Endothelial cell of umbilical vein (primary cell): ENCODE measurements at regions not wholly inside any gene's neighbourhood (a gene's known extent, or its start where the extent isn't known, plus 50 kb on each side); places are given as distances from the start of the nearest gene placed in this dataset.

Experiments
- BruUV-seq: library from RNA; stranded (reverse); fragments of 400-500 nt; replicated peaks from 2 replicates; lab custom pipeline; 2021; lab: Mats Ljungman, UMichigan
- CTCF ChIA-PET: fragments of 300-600, 350-600 bp; sonication (Branson Sonifier 250); formaldehyde crosslinking; loops from one replicate; lab custom pipeline; 2021; ENCODE audit warnings: antibody characterized with exemption, inconsistent platforms; lab: Charles Lee
- POLR2A ChIA-PET: fragments of 300-600, 350-600 bp; sonication (Branson Sonifier 250); formaldehyde crosslinking; loops from one replicate; lab custom pipeline; 2021; ENCODE audit warnings: antibody characterized with exemption, inconsistent platforms; lab: Charles Lee
- DNase-seq: peaks from one replicate; pipeline ENCODE4 v3.0.0-alpha.2; 2011; ENCODE audit warnings: low read depth, low spot score
- FAIRE-seq: peaks from 2 replicates; lab custom pipeline; 2011; peaks lifted over from hg19 to GRCh38; lab: Jason Lieb, UNC
- H2AFZ ChIP-seq: 2 replicates; pipeline ENCODE4 v1.6.0; 2012; ENCODE audit warnings: low read depth, low read length, control low read depth, inconsistent platforms
- H3K27ac ChIP-seq: 2 replicates; pipeline ENCODE4 v1.5.1; 2011; ENCODE audit warnings: low read depth, mild to moderate bottlenecking, control low read depth, low read length, moderate library complexity; ENCODE audit not compliant: insufficient read depth
- H3K27me3 ChIP-seq, 2 experiments: 2 replicates each; pipeline versions ENCODE4 v1.6.0 to v1.6.1; 2011; ENCODE audit warnings: low read length in 2 of 2, mixed read lengths in 1 of 2; ENCODE audit not compliant: control insufficient read depth in 2 of 2, insufficient read depth in 2 of 2
- H3K36me3 ChIP-seq, 2 experiments: 2 replicates in 1 of 2; 3 replicates in 1 of 2; pipeline ENCODE4 v1.5.1; 2011; ENCODE audit warnings: low read length in 2 of 2, mild to moderate bottlenecking in 1 of 2, moderate library complexity in 1 of 2; ENCODE audit not compliant: control insufficient read depth in 2 of 2, insufficient read depth in 2 of 2; ENCODE audit errors: extremely low read depth in 1 of 2
- H3K4me1 ChIP-seq: 3 replicates; pipeline ENCODE4 v1.5.1; 2011; ENCODE audit warnings: mild to moderate bottlenecking, low read length; ENCODE audit not compliant: control insufficient read depth, insufficient read depth; ENCODE audit errors: extremely low read depth
- H3K4me2 ChIP-seq: 2 replicates; pipeline ENCODE4 v1.6.1; 2011; ENCODE audit warnings: low read length, control low read depth, mixed read lengths; ENCODE audit not compliant: insufficient read depth
- H3K4me3 ChIP-seq, 3 experiments: fragments of 200-600 bp in 1 of 3; sonication (generic), shearing (Covaris generic) in 1 of 3; replicated peaks in 1 of 3; 2 replicates each; pipeline ENCODE4 v1.5.1; 2011 to 2016; ENCODE audit warnings: control low read depth in 3 of 3, low read length in 3 of 3, mild to moderate bottlenecking in 2 of 3, inconsistent platforms in 1 of 3, low read depth in 1 of 3, moderate library complexity in 1 of 3; ENCODE audit not compliant: insufficient read depth in 1 of 3
- H3K79me2 ChIP-seq: 2 replicates; pipeline ENCODE4 v1.6.0; 2012; ENCODE audit warnings: low read length, inconsistent platforms; ENCODE audit not compliant: control insufficient read depth, insufficient read depth
- H3K9ac ChIP-seq: replicated peaks from 2 replicates; pipeline ENCODE3; 2011; ENCODE audit warnings: low read length, control low read depth; ENCODE audit not compliant: insufficient read depth; ENCODE audit errors: extremely low read depth
- H3K9me1 ChIP-seq: replicated peaks from 3 replicates; pipeline ENCODE4 v1.6.0; 2011; ENCODE audit warnings: mild to moderate bottlenecking, low read length; ENCODE audit not compliant: control insufficient read depth, insufficient read depth; ENCODE audit errors: extremely low read depth
- H3K9me3 ChIP-seq: replicated peaks from 2 replicates; pipeline ENCODE4 v1.5.1; 2012; ENCODE audit warnings: low read length, inconsistent platforms; ENCODE audit not compliant: control insufficient read depth, insufficient read depth
- H4K20me1 ChIP-seq: replicated peaks from 2 replicates; pipeline ENCODE3; 2011; ENCODE audit warnings: mild to moderate bottlenecking, low read length; ENCODE audit not compliant: control insufficient read depth, insufficient read depth; ENCODE audit errors: extremely low read depth
- CTCF ChIP-seq, 2 donors: IDR thresholded peaks; 1 replicate in 1 of 2; 2 replicates in 1 of 2; pipeline ENCODE4 v1.5.1; 2011; ENCODE audit warnings: low read length in 2 of 2, mild to moderate bottlenecking in 2 of 2, moderate library complexity in 2 of 2, control low read depth in 1 of 2, inconsistent platforms in 1 of 2, low read depth in 1 of 2; ENCODE audit not compliant: insufficient read depth in 1 of 2; ENCODE audit errors: extremely low read depth in 1 of 2
- EZH2 ChIP-seq: IDR thresholded peaks from 2 replicates; pipeline ENCODE4 v1.6.1; 2012; ENCODE audit warnings: borderline replicate concordance, low read depth, mild to moderate bottlenecking, moderate library complexity, low read length, inconsistent platforms; ENCODE audit not compliant: severe bottlenecking
- FOS ChIP-seq: IDR thresholded peaks from 2 replicates; pipeline ENCODE4 v1.6.1; 2011; ENCODE audit warnings: mild to moderate bottlenecking, low read length, moderate library complexity, borderline replicate concordance; ENCODE audit not compliant: insufficient read depth
- GATA2 ChIP-seq: IDR thresholded peaks from 2 replicates; pipeline ENCODE4 v1.7.0; 2011; ENCODE audit warnings: low read depth, mild to moderate bottlenecking, moderate library complexity, mixed read lengths, low read length; ENCODE audit not compliant: insufficient read length, insufficient read depth
- JUN ChIP-seq: IDR thresholded peaks from 2 replicates; pipeline ENCODE4 v1.6.1; 2011; ENCODE audit warnings: borderline replicate concordance, low read depth; ENCODE audit not compliant: insufficient read length, insufficient read depth
- MAX ChIP-seq: IDR thresholded peaks from 2 replicates; pipeline ENCODE4 v1.6.1; 2011; ENCODE audit not compliant: insufficient read depth, insufficient read length
- MYC ChIP-seq: IDR thresholded peaks from one replicate; pipeline ENCODE4 v1.6.1; 2011; ENCODE audit warnings: mild to moderate bottlenecking, low read depth, low read length
- POLR2A ChIP-seq: IDR thresholded peaks from 2 replicates; pipeline ENCODE4 v1.6.1; 2012; ENCODE audit warnings: low read depth, mild to moderate bottlenecking, control low read depth, low read length
- POLR2AphosphoS5 ChIP-seq: IDR thresholded peaks from 2 replicates; pipeline ENCODE4 v1.6.1; 2012; ENCODE audit warnings: low read depth, mild to moderate bottlenecking, control low read depth, low read length, moderate library complexity; ENCODE audit not compliant: insufficient read depth
- dilution Hi-C: fragments of 300-500 bp; cut with MboI; formaldehyde crosslinking; loops from one replicate; pipeline ENCODE4 v1.15.0; 2019; ENCODE audit warnings: low sequenced_read_pairs; ENCODE audit not compliant: extremely low pct_ligation_motif_present
- intact Hi-C: fragments of 100-400 bp; cut with micrococcal nuclease; formaldehyde crosslinking; loops from one replicate; pipeline ENCODE4 v1.10.0; 2022

- Histone ChIP-seq H2AFZ (no peak overlapping the region), H3K27me3 (peaks cover 48 to 81% of the 10 kb centered on the region in 2 experiments), H3K9me1 (no peaks in the 10 kb centered on the region), H3K27ac (no peak overlapping the region), H3K79me2 (no peaks in the 10 kb centered on the region), H3K4me2 (no peak overlapping the region), H3K4me3 (no peak overlapping the region), H3K36me3 (no peaks in the 10 kb centered on the region), H3K9me3 (no peaks in the 10 kb centered on the region), H3K4me1 (peaks cover 33% of the 10 kb centered on the region), H4K20me1 (no peaks in the 10 kb centered on the region), H3K9ac (no peak overlapping the region)
- intact Hi-C loops, result loop anchor here (5.0 kb wide), 2 partner anchors 127 to 1508 kb away; partner anchors contain the start of gene C11orf58
- FAIRE-seq (no peak), DNase-seq (no peak)
- no peak for TF ChIP-seq GATA2
- TF ChIP-seq POLR2A, result no peak
- TF ChIP-seq MYC, result no peak
- no peak for TF ChIP-seq CTCF (IDR thresholded peaks at IDR 0.05; ENCODE audit: extremely low read depth in 1 of 2, insufficient read depth in 1 of 2, low read depth in 1 of 2, low read length in 2 of 2)
- TF ChIP-seq MAX, result no peak
- TF ChIP-seq POLR2AphosphoS5, result no peak
- no peak for TF ChIP-seq JUN
- TF ChIP-seq FOS, result no peak
- no peak for TF ChIP-seq EZH2
- CTCF ChIA-PET, result interaction anchor here (1.1 to 1.4 kb wide), 3 partner anchors 669 to 960 kb away, joined by 3 to 7 read pairs (median 5); no protein-coding TSS in a partner anchor
- POLR2A ChIA-PET, result no interaction called here
- dilution Hi-C loops, result no loop called here
- BruUV-seq, result no TSS peak
These were observed 128.2 kb upstream of the C11orf58 start for GRCh38 chr11:16610213-16610737.
